ENCODE measurements at regions not wholly inside any gene's neighbourhood (a gene's known extent, or its start where the extent isn't known, plus 50 kb on each side); places are given as distances from the start of the nearest gene placed in this dataset.

DNA sequence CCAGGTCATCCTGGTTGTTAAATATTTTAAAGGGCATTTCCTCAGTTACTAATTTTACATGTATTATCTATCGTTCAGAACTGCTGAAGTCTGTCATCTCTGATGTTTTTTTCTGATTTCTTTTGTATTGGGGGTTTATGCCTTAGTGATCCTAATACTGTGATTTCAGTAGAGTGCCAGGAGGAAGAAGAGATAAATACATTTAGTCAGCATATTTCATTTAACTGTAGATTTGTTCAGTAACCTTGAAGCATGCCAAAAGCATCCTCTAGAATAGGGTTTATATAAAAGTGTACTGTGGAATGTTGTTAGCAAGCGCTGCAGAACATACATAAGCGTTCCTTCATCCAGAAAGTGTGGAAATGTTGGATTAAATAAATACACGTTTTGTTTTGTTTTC is 342.3 kb upstream of the DPPA4 start:
- no peak overlapping the region for H3K27ac ChIP-seq (ENCODE audit: low read length)
- no peaks in the 10 kb centered on the region for H3F3A ChIP-seq (ENCODE audit: insufficient read depth, low read length, poor library complexity, severe bottlenecking)
- H3K4me3 ChIP-seq (ENCODE audit: low read length): no peak overlapping the region
- H3K36me3 ChIP-seq (ENCODE audit: insufficient read depth, low read length): no peaks in the 10 kb centered on the region
- no peaks in the 10 kb centered on the region for H3K9me3 ChIP-seq (ENCODE audit: low read length)
- no peak overlapping the region for H3K4me2 ChIP-seq (ENCODE audit: low read length)
- H4K20me1 ChIP-seq (ENCODE audit: insufficient read depth): no peaks in the 10 kb centered on the region
- no peaks in the 10 kb centered on the region for H3K27me3 ChIP-seq (ENCODE audit: insufficient read depth, low read depth, low read length)
- no peaks in the 10 kb centered on the region for H3K79me2 ChIP-seq (replicated peaks; ENCODE audit: insufficient read depth, low read length)
- H3K9ac ChIP-seq (ENCODE audit: low read length): no peak overlapping the region
- TF ChIP-seq EP300 (conservative IDR thresholded peaks at IDR 0.05; ENCODE audit: poor library complexity, severe bottlenecking) (no peak), REST (IDR thresholded peaks at IDR 0.05; ENCODE audit: borderline replicate concordance) (no peak), MXI1 (conservative IDR thresholded peaks at IDR 0.05; ENCODE audit: poor library complexity, severe bottlenecking) (no peak), TAF1 (IDR thresholded peaks at IDR 0.05; ENCODE audit: low read depth) (no peak), EZH2 (IDR thresholded peaks at IDR 0.05; ENCODE audit: borderline replicate concordance, insufficient read depth, low read length, poor library complexity, severe bottlenecking) (no peak), POLR2AphosphoS5 (IDR thresholded peaks at IDR 0.05) (no peak)
- TF ChIP-seq, protein P1, sequence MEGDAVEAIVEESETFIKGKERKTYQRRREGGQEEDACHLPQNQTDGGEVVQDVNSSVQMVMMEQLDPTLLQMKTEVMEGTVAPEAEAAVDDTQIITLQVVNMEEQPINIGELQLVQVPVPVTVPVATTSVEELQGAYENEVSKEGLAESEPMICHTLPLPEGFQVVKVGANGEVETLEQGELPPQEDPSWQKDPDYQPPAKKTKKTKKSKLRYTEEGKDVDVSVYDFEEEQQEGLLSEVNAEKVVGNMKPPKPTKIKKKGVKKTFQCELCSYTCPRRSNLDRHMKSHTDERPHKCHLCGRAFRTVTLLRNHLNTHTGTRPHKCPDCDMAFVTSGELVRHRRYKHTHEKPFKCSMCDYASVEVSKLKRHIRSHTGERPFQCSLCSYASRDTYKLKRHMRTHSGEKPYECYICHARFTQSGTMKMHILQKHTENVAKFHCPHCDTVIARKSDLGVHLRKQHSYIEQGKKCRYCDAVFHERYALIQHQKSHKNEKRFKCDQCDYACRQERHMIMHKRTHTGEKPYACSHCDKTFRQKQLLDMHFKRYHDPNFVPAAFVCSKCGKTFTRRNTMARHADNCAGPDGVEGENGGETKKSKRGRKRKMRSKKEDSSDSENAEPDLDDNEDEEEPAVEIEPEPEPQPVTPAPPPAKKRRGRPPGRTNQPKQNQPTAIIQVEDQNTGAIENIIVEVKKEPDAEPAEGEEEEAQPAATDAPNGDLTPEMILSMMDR (IDR thresholded peaks at IDR 0.05; ENCODE audit: poor library complexity, severe bottlenecking): no peak
- H3K9me2 ChIP-seq (ENCODE audit: insufficient read depth, low read length): no peaks in the 10 kb centered on the region
- H2AFZ ChIP-seq (ENCODE audit: low read depth, low read length): no peak overlapping the region

DNA sequence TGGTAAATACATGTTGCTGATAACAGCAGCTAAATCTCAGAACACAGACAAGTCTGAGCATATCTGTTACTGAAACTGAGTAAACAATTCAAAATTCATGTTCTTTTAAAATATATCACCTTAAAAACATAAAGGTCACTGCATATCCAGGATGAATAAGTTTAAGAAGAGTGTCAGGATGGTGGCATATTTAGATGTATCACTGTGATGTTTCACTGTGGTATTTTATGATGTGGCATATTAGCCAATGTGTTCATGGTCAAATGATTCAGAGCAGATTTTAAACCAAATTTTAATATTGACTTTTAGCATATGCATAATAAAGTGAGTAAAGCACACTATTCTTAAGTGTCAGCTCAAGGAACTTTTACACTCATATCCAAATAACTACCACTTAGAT is 346.4 kb upstream of the DPPA4 start:
- Histone ChIP-seq H2AFZ (ENCODE audit: low read depth, low read length) (no peak overlapping the region), H3K36me3 (ENCODE audit: insufficient read depth, low read length) (no peaks in the 10 kb centered on the region), H3K27me3 (ENCODE audit: insufficient read depth, low read depth, low read length) (no peaks in the 10 kb centered on the region), H3K9me2 (ENCODE audit: insufficient read depth, low read length) (no peaks in the 10 kb centered on the region), H3K79me2 (replicated peaks; ENCODE audit: insufficient read depth, low read length) (no peaks in the 10 kb centered on the region), H3K9me3 (ENCODE audit: low read length) (no peaks in the 10 kb centered on the region), H3K9ac (ENCODE audit: low read length) (no peak overlapping the region), H3K4me3 (ENCODE audit: low read length) (no peak overlapping the region), H3K27ac (ENCODE audit: low read length) (no peak overlapping the region), H3F3A (ENCODE audit: insufficient read depth, low read length, poor library complexity, severe bottlenecking) (no peaks in the 10 kb centered on the region), H3K4me2 (ENCODE audit: low read length) (no peak overlapping the region), H4K20me1 (ENCODE audit: insufficient read depth) (no peaks in the 10 kb centered on the region)
- TF ChIP-seq, protein P1 (IDR thresholded peaks at IDR 0.05; ENCODE audit: poor library complexity, severe bottlenecking): no peak
- TF ChIP-seq EZH2 (IDR thresholded peaks at IDR 0.05; ENCODE audit: borderline replicate concordance, insufficient read depth, low read length, poor library complexity, severe bottlenecking): no peak
- no peak for TF ChIP-seq TAF1 (IDR thresholded peaks at IDR 0.05; ENCODE audit: low read depth)
- TF ChIP-seq MXI1 (conservative IDR thresholded peaks at IDR 0.05; ENCODE audit: poor library complexity, severe bottlenecking): no peak
- no peak for TF ChIP-seq RAD21 (conservative IDR thresholded peaks at IDR 0.05)
- no peak for TF ChIP-seq SMC3 (conservative IDR thresholded peaks at IDR 0.05; ENCODE audit: poor library complexity)
- no peak for TF ChIP-seq POLR2AphosphoS5 (IDR thresholded peaks at IDR 0.05)
- no peak for TF ChIP-seq EP300 (conservative IDR thresholded peaks at IDR 0.05; ENCODE audit: poor library complexity, severe bottlenecking)
- no peak for TF ChIP-seq REST (IDR thresholded peaks at IDR 0.05; ENCODE audit: borderline replicate concordance)
